ENCODE measurements at regions not wholly inside any gene's neighbourhood (a gene's known extent, or its start where the extent isn't known, plus 50 kb on each side); places are given as distances from the start of the nearest gene placed in this dataset.

GRCh38 chr4:120227554-120227953 is 160.9 kb upstream of the MAD2L1 start:
- TF ChIP-seq CTCF (conservative IDR thresholded peaks at IDR 0.05; ENCODE audit: low read depth, low read length) (no peak), EZH2 (IDR thresholded peaks at IDR 0.05; ENCODE audit: borderline replicate concordance, low read depth, low read length, poor library complexity, severe bottlenecking) (no peak)
